Lower lobe of right lung (tissue), 2 donors: ENCODE measurements at regions not wholly inside any gene's neighbourhood (a gene's known extent, or its start where the extent isn't known, plus 50 kb on each side); places are given as distances from the start of the nearest gene placed in this dataset.

Source experiments
- ATAC-seq, 2 donors: fragments of 200-7000 bp; cut with Tn5 transposase; one replicate each; pipeline ENCODE4 v1.9.1; 2020 to 2022; ENCODE audit warnings: mild to moderate bottlenecking in 2 of 2, moderate library complexity in 2 of 2
- DNase-seq: peaks from one replicate; pipeline ENCODE4 v3.0.0-alpha.2; 2020
- H3K27ac ChIP-seq: fragments of 200-600 bp; one replicate; pipeline ENCODE4 v1.8.0; 2022
- H3K27me3 ChIP-seq: fragments of 200-600 bp; one replicate; pipeline ENCODE4 v1.8.0; 2022; ENCODE audit warnings: low read depth
- H3K36me3 ChIP-seq: fragments of 200-600 bp; one replicate; pipeline ENCODE4 v1.8.0; 2022; ENCODE audit warnings: mild to moderate bottlenecking
- H3K4me1 ChIP-seq: fragments of 200-600 bp; one replicate; pipeline ENCODE4 v1.8.0; 2022
- H3K4me3 ChIP-seq: fragments of 200-600 bp; one replicate; pipeline ENCODE4 v1.8.0; 2022; ENCODE audit warnings: mild to moderate bottlenecking
- H3K9me3 ChIP-seq: fragments of 200-600 bp; one replicate; pipeline ENCODE4 v1.8.0; 2022
- CTCF ChIP-seq: fragments of 200-600 bp; IDR thresholded peaks from one replicate; pipeline ENCODE4 v1.8.0; 2022; ENCODE audit warnings: antibody characterized with exemption, mild to moderate bottlenecking
- intact Hi-C: fragments of 100-400 bp; cut with DNase I; formaldehyde crosslinking; loops from one replicate; pipeline ENCODE4 v1.11.0; 2022
- donor health status: DM: no; HTN: yes; CAD: no; lungs with severe emphysema.

GRCh38 chr14:29475641-29476040 is 452.0 kb downstream of the PRKD1 start:
- TF ChIP-seq CTCF: no peak
- Histone ChIP-seq H3K4me1 (no peaks in the 10 kb centered on the region), H3K36me3 (no peaks in the 10 kb centered on the region), H3K27ac (no peak overlapping the region), H3K27me3 (no peaks in the 10 kb centered on the region), H3K4me3 (no peak overlapping the region), H3K9me3 (no peaks in the 10 kb centered on the region)
- no peak for ATAC-seq
- intact Hi-C loops: no loop called here
- DNase-seq: no peak

DNA sequence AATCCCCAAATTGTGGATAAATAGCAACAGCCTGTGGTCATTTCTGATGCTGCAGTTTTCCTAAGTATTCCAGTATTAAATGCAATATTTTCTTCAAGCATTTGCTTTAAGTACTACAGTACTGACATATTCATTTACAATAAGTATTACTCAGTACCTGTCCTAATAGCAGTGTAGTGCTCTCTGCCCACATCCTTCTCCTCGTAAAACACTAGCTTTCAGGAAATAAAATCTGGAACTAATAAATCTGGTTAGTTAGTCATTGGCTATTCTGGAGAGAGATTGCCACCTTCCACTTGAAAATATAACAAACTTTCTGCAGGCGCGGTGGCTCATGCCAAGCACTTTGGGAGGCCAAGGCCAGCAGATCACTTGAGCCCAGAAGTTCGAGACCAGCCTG is 441.5 kb downstream of the PRKD1 start:
- intact Hi-C loops: no loop called here
- H3K27me3 ChIP-seq: no peaks in the 10 kb centered on the region
- H3K27ac ChIP-seq: no peak overlapping the region
- no peaks in the 10 kb centered on the region for H3K4me1 ChIP-seq
- H3K4me3 ChIP-seq: no peak overlapping the region
- ATAC-seq: no peak
- H3K36me3 ChIP-seq: no peaks in the 10 kb centered on the region
- DNase-seq: no peak
- no peak for TF ChIP-seq CTCF
- H3K9me3 ChIP-seq: no peaks in the 10 kb centered on the region

DNA sequence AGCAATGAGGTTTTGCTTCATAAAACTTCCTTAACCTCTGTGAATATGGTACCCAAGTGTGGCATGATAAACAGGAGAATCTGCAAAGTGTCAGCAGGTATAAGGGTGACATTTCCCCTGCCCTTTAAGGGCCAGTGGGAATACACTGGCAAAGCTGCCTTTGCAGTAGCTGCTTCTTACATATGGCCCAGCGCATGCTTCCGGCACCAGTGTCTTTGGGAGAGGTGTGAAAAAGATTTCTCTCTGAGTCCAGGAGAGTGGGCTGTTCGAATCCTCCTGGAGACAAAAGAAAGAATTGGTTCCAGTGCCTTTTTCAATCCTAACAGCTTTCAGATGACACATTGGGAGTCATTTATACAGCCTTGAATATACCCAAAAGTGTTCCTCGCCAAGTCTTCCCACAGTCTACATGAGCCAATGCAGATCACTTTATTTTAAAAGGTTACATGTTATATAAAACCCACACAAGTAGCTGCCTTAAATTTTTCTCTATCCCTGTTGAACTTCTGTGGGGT is 437.7 kb downstream of the PRKD1 start:
- DNase-seq (no peak), ATAC-seq (no peak)
- H3K4me3 ChIP-seq: no peak overlapping the region
- H3K36me3 ChIP-seq: no peaks in the 10 kb centered on the region
- no peaks in the 10 kb centered on the region for H3K27me3 ChIP-seq
- no peak for TF ChIP-seq CTCF
- H3K27ac ChIP-seq: no peak overlapping the region
- intact Hi-C loops: no loop called here
- no peaks in the 10 kb centered on the region for H3K9me3 ChIP-seq
- H3K4me1 ChIP-seq: no peaks in the 10 kb centered on the region

GRCh38 chr14:29493849-29494248 is 433.8 kb downstream of the PRKD1 start:
- Histone ChIP-seq H3K4me1 (no peaks in the 10 kb centered on the region), H3K36me3 (no peaks in the 10 kb centered on the region), H3K27ac (no peak overlapping the region), H3K27me3 (no peaks in the 10 kb centered on the region), H3K9me3 (no peaks in the 10 kb centered on the region), H3K4me3 (no peak overlapping the region)
- TF ChIP-seq CTCF: no peak
- ATAC-seq (no peak), DNase-seq (no peak)
- intact Hi-C loops: no loop called here

DNA sequence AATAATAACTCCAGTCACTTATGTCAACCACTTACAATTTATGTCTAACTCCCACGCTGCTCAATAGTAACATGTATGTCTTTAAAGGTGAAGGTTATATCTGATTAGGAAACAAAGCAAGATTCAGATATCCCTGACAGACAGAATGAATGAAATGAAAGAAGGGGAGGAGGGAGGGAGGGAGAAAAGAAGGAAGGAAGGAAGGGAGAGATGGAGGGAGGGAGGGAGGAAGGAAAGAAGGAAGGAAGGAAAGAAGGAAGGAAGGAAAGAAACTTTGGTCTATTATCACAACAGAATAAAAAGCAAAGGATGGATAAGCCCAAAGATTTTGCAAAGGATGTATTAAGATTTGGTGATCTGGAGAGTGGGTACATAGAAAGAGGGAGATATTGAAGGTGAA is 433.3 kb downstream of the PRKD1 start:
- Histone ChIP-seq H3K9me3 (no peaks in the 10 kb centered on the region), H3K36me3 (no peaks in the 10 kb centered on the region), H3K4me3 (no peak overlapping the region), H3K27me3 (no peaks in the 10 kb centered on the region), H3K27ac (no peak overlapping the region), H3K4me1 (no peaks in the 10 kb centered on the region)
- intact Hi-C loops: no loop called here
- DNase-seq (no peak), ATAC-seq (no peak)
- no peak for TF ChIP-seq CTCF

- no peaks in the 10 kb centered on the region for H3K36me3 ChIP-seq
- no peak for DNase-seq
- H3K9me3 ChIP-seq: no peaks in the 10 kb centered on the region
- no peak overlapping the region for H3K4me3 ChIP-seq
- no peak for TF ChIP-seq CTCF
- no peak overlapping the region for H3K27ac ChIP-seq
- no peak for ATAC-seq
- no peaks in the 10 kb centered on the region for H3K4me1 ChIP-seq
- no peaks in the 10 kb centered on the region for H3K27me3 ChIP-seq
- intact Hi-C loops: no loop called here
Measured at GRCh38 chr14:29503903-29504302, 423.7 kb downstream of the PRKD1 start.
